CD4-positive, alpha-beta T cell treated with Interleukin-21 for 1 hour (primary cell): ENCODE measurements at regions not wholly inside any gene's neighbourhood (a gene's known extent, or its start where the extent isn't known, plus 50 kb on each side); places are given as distances from the start of the nearest gene placed in this dataset.
A peak's percentile ranks its signal among the peaks of the same experiment; 100 is the strongest.

ENCODE experiments used
- DNase-seq: peaks from one replicate; pipeline ENCODE4 v3.0.0-alpha.2; 2020

GRCh38 chr1:59029411-59030167 is 245.7 kb upstream of the JUN start:
- DNase-seq: no peak

- no peak for DNase-seq
Measured at GRCh38 chr1:59032228-59032627, 248.4 kb upstream of the JUN start.

GRCh38 chr1:59033761-59034160 is 249.9 kb upstream of the JUN start:
- DNase-seq: no peak

GRCh38 chr1:59034925-59035324 is 251.1 kb upstream of the JUN start:
- DNase-seq: no peak

- DNase-seq: no peak
Measured at GRCh38 chr1:59039551-59039950, 255.7 kb upstream of the JUN start.

GRCh38 chr1:59040486-59040885 is 256.4 kb upstream of the FGGY start:
- DNase-seq: no peak

GRCh38 chr1:59041646-59042277 is 255.1 kb upstream of the FGGY start:
- no peak for DNase-seq

- DNase-seq: no peak
Measured at GRCh38 chr1:59043796-59044195, 253.1 kb upstream of the FGGY start.

- DNase-seq: no peak
Measured at GRCh38 chr1:59044535-59045121, 252.3 kb upstream of the FGGY start.

- no peak for DNase-seq
Measured at GRCh38 chr1:59045137-59045536, 251.8 kb upstream of the FGGY start.

GRCh38 chr1:59045636-59046035 is 251.3 kb upstream of the FGGY start:
- DNase-seq: no peak

- DNase-seq: no peak
Measured at GRCh38 chr1:59046134-59046533, 250.8 kb upstream of the FGGY start.

- DNase-seq: peak; percentile 66
Measured at GRCh38 chr1:59046730-59047157, 250.2 kb upstream of the FGGY start.

- DNase-seq: no peak
Measured at GRCh38 chr1:59051007-59051406, 245.9 kb upstream of the FGGY start.

- DNase-seq: no peak
Measured at GRCh38 chr1:59052166-59052590, 244.7 kb upstream of the FGGY start.

GRCh38 chr1:59054172-59054571 is 242.7 kb upstream of the FGGY start:
- DNase-seq: no peak

GRCh38 chr1:59055908-59056719 is 240.8 kb upstream of the FGGY start:
- DNase-seq: no peak

GRCh38 chr1:59057211-59057694 is 239.6 kb upstream of the FGGY start:
- no peak for DNase-seq

- DNase-seq: no peak
Measured at GRCh38 chr1:59057796-59058195, 239.1 kb upstream of the FGGY start.

- no peak for DNase-seq
Measured at GRCh38 chr1:59058665-59059439, 238.0 kb upstream of the FGGY start.

GRCh38 chr1:59061876-59062275 is 235.0 kb upstream of the FGGY start:
- DNase-seq: no peak

GRCh38 chr1:59062743-59063142 is 234.2 kb upstream of the FGGY start:
- DNase-seq: no peak
